D721Med (cell line): ENCODE measurements at regions not wholly inside any gene's neighbourhood (a gene's known extent, or its start where the extent isn't known, plus 50 kb on each side); places are given as distances from the start of the nearest gene placed in this dataset.

Experiments
- DNase-seq: peaks from one replicate; pipeline ENCODE4 v3.0.0; 2011; ENCODE audit warnings: low spot score; ENCODE audit not compliant: insufficient read length
- FAIRE-seq: peaks from 2 replicates; lab custom pipeline; 2011; peaks lifted over from hg19 to GRCh38; lab: Jason Lieb, UNC
- TF ChIP-seq, protein P1 (sequence below): IDR thresholded peaks from 2 replicates; pipeline ENCODE4 v1.5.1; 2012; ENCODE audit warnings: mild to moderate bottlenecking, control low read depth; ENCODE audit not compliant: insufficient read depth; ENCODE audit errors: missing control alignments

DNA sequence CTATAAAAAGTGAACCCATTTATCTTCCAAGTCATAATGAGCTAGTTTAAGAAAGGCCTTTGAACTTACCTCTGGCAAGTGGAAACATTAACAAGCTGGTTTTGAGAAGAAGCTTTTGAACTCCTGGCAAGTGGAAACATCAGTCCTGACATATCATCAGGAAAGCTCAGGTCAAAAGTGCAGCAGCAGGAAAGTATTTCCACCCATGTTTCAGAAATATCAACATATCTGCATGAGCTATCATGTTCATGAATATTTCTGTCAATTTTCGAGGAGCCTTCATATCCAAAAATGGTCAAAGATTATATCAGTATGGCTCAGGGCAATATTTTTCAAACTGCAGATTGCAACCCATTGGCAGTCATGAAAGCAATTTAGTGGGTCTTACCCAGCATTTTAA lies 133.9 kb downstream of the PLK2 start:
- no peak for FAIRE-seq
- DNase-seq, result no peak
- TF ChIP-seq, protein P1, sequence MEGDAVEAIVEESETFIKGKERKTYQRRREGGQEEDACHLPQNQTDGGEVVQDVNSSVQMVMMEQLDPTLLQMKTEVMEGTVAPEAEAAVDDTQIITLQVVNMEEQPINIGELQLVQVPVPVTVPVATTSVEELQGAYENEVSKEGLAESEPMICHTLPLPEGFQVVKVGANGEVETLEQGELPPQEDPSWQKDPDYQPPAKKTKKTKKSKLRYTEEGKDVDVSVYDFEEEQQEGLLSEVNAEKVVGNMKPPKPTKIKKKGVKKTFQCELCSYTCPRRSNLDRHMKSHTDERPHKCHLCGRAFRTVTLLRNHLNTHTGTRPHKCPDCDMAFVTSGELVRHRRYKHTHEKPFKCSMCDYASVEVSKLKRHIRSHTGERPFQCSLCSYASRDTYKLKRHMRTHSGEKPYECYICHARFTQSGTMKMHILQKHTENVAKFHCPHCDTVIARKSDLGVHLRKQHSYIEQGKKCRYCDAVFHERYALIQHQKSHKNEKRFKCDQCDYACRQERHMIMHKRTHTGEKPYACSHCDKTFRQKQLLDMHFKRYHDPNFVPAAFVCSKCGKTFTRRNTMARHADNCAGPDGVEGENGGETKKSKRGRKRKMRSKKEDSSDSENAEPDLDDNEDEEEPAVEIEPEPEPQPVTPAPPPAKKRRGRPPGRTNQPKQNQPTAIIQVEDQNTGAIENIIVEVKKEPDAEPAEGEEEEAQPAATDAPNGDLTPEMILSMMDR, result no peak

DNA sequence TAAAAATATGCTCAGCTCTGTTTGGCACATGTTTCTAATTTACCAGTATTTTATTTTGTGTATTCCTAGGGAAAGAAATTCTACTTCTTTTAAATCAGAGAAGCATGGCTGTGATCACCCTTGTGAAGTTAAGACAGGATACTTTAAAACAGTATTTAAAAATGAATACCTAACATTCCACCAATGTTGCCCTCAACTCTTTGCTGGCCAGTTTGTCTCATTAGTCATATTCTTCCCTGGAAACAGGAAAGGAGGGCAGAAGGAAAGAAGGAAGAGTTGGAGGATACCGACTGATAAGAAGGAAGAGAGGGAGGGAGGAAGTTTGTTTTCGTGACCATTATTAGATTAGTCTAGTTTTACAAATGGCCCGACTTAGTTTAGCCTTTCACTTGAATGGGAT lies 137.4 kb downstream of the PLK2 start:
- DNase-seq (no peak), FAIRE-seq (no peak)

DNA sequence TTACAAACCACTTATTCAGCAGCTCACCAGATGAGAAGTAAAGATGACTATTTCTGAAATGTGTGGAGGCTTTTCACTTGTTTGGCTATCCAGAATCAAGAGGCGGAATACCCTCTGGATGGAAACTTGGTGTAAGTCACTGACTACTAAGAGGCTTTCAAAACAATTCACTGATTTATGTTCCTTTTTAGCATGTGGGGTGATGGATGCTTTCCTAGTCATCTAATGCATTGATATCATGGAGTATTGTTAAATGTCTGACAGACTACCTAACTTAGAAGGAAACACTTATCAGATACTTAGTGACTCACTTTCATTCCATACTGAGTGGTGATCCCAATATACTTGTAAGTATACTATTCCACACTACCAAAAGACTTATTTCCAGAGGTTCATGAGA lies 141.4 kb downstream of the PLK2 start:
- no peak for FAIRE-seq
- DNase-seq, result no peak
- TF ChIP-seq, protein P1, result no peak

More for the DNA sequence above, 137.4 kb downstream of the PLK2 start:
- TF ChIP-seq, protein P1, result no peak

DNA sequence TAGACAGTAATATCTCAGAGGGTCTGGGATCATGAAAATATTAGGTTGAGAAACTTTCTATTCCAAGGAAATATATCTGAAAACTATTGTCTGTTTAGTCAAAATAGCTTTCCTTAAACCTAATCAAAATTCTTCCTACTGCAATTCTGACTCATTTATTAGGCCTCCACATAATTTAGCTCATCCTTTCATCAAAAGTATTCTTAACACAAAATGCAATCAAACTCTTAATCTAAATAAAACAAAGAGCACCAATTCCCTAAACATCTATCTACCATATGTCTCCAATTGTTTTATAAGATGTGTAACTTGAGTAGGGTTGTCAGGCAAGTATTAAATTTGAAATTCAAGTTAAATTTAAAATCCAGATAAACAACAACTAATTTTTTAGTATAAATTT lies 142.1 kb downstream of the PLK2 start:
- TF ChIP-seq, protein P1, result no peak
- no peak for FAIRE-seq
- no peak for DNase-seq

DNA sequence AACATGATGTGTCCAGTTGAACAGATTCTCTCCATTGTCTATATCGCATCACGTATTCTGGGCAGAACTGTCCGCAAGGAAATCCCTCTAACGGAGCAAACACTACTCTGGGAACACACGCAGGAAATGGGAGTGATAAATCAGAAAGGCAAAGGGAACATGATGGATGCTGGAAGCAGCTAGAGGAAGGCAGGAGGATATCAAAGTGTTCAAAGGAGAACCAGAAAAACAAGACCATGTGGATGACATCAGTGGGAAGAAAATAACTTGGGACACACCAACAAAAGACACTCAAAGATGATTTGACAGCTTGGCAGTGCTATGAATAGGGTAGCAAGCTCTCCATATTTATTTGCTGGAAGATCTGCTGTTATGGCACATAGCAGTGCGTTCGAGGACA lies 142.9 kb downstream of the PLK2 start:
- DNase-seq (no peak), FAIRE-seq (no peak)
- TF ChIP-seq, protein P1, result no peak

DNA sequence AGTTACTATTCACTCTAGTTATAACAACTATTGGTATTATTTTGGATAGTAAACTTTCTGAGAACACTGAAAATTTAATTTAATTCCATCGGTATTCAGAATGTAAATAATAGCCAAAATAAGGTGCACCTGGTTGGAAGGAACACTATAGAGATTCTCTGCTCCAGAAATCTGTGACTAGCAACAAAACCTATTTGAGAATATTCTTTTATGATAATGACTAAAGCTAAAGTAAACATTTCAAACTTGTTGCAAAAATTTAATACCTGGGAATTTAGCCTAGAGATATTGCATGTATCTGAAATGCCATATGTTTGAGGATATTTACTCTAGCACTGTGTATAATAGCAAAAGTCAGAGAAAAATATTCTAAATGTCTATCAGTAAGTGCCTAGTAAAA lies 144.1 kb downstream of the PLK2 start:
- TF ChIP-seq, protein P1, result no peak
- FAIRE-seq (no peak), DNase-seq (no peak)

DNA sequence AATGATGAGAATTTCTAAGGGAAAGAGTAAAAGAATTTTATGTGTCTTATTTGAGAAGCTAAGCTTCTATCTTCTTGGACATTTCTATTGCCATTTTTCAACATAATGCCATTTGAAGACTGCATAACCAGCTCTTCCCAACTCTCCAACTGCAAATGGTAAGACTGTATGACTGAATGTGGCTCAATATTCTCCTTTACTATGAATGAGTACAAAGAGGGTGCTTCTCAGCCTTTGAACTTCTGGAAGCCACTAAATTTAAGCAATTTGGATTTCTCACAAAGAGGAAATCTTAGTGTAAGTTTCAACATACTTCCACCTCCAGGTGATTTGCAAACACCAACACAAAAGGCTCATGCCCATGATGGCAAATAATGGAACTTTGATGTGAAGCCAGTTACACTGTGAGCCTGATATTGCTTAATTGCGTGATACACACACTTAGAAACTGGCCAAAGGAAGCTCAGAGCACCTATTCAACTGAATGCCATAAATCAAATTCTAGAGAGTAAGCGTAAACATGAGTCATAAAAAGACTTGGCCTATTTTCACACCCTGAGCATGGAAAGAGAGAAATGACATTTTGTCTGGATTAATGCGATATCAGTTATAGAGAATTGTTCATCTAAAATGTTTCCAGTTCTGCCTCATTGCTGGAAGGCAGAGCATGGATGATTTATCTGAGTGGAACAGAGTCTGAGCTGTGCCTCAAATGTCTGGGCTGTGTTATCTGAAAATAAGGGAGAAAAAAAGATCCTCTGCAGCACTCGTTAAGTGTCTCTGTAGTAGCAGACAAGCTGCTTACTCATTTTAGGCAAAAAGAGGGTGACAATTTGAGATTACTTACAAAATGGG lies 145.3 kb downstream of the PLK2 start:
- no peak for DNase-seq
- no peak for FAIRE-seq
- TF ChIP-seq, protein P1, result no peak
